GM15510 (cell line): ENCODE measurements at regions not wholly inside any gene's neighbourhood (a gene's known extent, or its start where the extent isn't known, plus 50 kb on each side); places are given as distances from the start of the nearest gene placed in this dataset.

Experiments
- POLR2A ChIP-seq: IDR thresholded peaks from 3 replicates; pipeline ENCODE4 v1.6.1; 2011; ENCODE audit warnings: borderline replicate concordance; ENCODE audit not compliant: insufficient read length; ENCODE audit errors: extremely low read depth

- TF ChIP-seq POLR2A = no peak
Measured at GRCh38 chr11:109926941-109927340, 166.3 kb upstream of the ZC3H12C start.

- TF ChIP-seq POLR2A = no peak
Measured at GRCh38 chr11:109929308-109929707, 163.9 kb upstream of the ZC3H12C start.

DNA sequence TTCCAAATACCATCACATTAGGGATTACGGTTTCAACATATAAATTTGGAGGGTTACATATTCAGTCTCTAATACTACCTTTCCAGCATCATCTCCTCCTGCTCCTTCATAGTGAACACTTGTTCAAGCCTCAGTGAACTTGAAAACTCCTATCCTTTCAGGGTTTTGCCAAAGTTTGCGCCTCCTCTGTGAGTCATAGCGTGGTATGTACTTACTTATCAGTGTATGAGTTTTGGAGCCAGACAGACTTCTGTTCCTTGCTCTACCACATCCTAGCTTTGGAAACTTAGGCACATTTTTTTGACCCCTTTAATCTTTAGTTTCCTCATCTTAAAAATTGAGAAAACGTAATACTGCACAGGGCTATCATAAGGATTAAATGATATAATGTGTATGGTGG, 160.1 kb upstream of the ZC3H12C start:
- TF ChIP-seq POLR2A = no peak

- TF ChIP-seq POLR2A = no peak
Measured at GRCh38 chr11:109934151-109934550, 159.0 kb upstream of the ZC3H12C start.

- no peak for TF ChIP-seq POLR2A
Measured at GRCh38 chr11:109936661-109937180, 156.5 kb upstream of the ZC3H12C start.

DNA sequence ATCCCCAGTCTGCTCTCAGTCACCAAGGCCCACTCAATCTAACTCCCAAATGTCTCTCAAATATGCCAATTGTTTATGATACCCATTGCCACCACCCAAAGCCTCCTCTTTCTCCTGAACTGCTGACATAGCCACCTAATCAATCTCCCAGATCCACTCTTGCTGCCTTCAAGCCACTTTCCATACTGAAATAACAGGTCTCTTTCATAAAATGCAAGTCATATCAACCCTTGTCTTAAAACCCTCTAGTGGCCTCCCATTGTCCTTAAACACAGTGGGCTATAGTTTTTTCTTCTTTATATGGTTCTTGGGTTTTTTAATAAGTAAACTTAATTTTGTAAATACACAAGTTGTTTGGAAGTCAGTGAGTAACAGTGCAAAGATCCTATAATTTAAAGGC, 155.2 kb upstream of the ZC3H12C start:
- no peak for TF ChIP-seq POLR2A

DNA sequence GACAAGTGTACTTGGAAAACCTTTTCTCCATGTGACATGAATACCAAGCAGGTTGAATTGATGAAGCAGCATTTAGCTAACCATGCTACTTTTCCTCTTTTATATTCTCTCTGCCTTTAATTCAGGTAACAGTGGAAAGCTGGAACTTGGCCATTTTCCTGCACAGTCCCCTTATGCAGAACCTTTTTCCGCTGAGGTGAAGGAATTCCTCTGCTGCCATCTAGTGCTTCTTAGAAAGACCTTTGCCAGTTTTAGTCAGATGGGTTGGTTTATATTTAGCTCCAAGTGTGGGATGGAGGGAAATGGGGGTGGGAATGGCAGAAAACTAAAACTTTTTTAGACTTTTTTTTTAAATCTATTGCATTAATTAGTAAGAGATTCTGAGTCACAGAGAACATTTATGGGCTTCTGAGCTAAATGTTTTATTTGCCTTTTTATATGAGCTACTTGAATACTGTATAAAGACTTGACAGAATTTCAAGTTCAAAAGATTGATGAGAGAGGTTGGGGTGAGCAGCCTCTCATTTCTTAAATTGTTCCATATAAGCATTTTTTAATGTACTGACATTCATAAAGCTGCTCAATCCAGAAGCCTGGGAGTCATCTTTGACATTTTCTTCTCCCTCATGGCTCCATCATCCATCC, 153.9 kb upstream of the ZC3H12C start:
- TF ChIP-seq POLR2A = no peak

- no peak for TF ChIP-seq POLR2A
Measured at GRCh38 chr11:109940816-109941215, 152.4 kb upstream of the ZC3H12C start.

GRCh38 chr11:109945626-109946321, 147.4 kb upstream of the ZC3H12C start:
- TF ChIP-seq POLR2A = no peak

GRCh38 chr11:109946322-109946846, 146.8 kb upstream of the ZC3H12C start:
- TF ChIP-seq POLR2A = peak; percentile 31

DNA sequence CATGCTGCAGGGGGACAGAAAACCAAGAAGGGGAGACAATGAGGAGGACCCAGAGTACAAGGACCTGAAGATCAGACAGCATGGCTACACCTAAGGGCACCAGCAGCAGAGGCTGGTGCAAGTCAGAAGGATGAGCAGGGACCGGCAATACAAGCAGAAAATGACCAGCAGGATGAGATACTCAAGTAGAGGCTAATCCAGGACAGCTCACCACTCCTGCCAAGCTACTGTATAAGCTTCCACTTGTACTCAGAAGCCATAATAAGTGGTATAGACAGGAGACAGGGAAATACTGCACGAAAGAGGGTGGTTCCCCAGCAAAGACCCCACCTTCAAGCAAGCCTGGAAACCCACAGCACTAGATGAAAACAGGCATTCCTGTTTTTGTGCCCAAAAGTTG, 138.7 kb upstream of the ZC3H12C start:
- no peak for TF ChIP-seq POLR2A

- no peak for TF ChIP-seq POLR2A
Measured at GRCh38 chr11:109956124-109956793, 136.9 kb upstream of the ZC3H12C start.

- TF ChIP-seq POLR2A = no peak
Measured at GRCh38 chr11:109957000-109957399, 136.2 kb upstream of the ZC3H12C start.

- TF ChIP-seq POLR2A = no peak
Measured at GRCh38 chr11:109957601-109958000, 135.6 kb upstream of the ZC3H12C start.

DNA sequence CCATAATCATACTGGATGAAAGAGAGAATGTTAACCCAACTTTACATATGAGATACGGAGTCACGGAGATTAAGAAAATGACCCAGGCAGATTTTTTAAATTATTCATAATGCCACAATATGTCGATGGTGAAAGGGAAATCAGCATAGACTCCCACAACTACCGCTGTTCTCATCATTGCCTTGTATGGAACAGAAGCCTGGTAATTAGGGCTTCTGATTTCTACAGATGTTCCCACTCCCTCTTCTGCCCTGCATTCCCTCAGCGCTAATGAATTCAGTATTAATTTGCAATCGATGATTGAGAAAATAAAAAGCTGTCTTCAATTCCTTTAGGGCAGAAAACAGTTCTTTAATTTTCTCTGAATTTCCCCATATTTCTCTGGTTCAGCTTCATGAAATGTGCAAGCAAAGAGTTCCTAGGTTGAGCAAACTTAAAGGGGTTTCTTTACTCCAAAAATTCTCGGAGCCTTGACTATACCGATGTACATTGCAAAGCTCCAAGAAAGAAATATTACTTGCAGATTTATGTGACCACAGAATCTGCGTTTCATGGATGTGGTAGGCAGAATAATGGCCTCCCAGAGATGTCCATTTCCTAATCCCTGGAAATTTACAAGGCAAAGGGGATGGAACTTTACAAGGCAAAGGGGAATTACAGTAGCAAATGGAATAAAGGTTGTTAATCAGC, 134.9 kb upstream of the ZC3H12C start:
- no peak for TF ChIP-seq POLR2A
